ENCODE measurements at regions not wholly inside any gene's neighbourhood (a gene's known extent, or its start where the extent isn't known, plus 50 kb on each side); places are given as distances from the start of the nearest gene placed in this dataset.
A peak's percentile ranks its signal among the peaks of the same experiment; 100 is the strongest.

DNA sequence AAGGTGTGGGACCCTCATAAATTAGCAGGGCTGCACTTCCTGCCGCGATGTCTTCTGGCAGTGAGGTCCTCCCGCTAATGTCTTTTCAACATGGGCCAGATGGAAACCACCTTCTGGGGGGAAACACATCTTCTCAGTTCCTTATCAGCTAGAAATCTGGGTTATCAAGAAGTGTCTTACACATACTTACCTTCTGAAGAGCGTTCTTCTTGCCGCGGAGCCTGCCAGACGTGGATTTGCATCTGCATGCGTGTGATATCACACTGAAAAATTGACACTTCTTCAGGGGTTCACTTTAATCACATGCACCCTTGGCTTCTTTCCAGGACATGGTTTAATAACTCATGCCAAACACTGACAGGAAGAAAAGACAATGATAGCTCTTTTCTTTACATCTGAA is 163.5 kb upstream of the SOX11 start:
- no peak for DNase-seq (ENCODE audit: low read depth)
- in situ Hi-C loops (cut with HindIII; ENCODE audit: low pct_unique_long_range_greater_than_20kb, low sequenced_read_pairs), result no loop called here

DNA sequence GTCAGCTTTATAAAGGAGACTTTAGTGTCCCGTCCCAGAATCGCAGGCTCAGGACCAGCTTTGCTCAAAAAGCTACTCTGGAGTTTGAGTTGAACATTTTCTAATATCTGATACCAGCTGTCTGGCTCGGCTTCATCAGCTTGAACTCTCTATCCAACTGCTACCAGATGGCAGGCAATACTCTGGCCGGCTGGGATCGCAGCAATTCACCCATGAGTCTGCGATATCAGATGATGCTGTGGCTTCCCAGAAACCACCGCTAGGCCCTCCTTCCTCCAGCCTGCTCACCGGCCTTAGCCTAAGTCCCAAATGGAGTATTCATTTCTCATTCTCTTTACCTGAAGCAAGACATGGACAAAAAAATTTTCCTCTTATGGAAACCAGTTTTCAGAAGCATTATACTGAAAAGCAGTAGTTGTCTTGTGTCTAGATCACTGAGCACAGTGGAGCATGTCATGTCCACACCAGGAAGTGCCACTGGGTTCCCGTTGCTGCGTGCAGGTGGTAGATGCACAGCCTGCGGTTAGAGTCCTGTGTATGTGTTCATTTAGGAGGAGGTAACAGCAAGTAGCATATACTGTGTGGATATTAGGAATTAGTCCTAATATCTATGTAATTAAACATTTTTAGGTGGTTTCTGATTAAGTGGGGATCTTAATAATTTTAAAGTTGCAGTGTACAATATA is 162.0 kb upstream of the SOX11 start:
- in situ Hi-C loops (cut with HindIII; ENCODE audit: low pct_unique_long_range_greater_than_20kb, low sequenced_read_pairs), result no loop called here

DNA sequence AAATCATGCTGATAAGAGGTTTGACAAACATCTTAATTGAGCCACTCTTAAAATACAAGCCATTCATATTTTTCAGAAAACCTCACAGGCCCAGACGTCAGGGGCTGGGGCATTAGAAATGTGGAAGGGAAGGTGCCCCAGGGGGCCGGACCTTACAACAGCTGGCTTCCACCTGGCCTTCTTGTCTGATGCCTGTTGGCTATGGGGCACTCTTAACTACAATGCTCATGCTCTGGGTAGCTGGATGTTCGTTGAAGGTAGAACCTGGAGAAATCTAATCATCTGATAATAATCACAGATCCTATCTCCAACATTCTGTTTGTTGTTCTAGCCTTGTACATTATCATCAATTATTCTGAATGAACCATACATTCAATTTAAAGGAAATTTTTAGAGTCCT is 156.9 kb upstream of the SOX11 start:
- DNase-seq (ENCODE audit: low read depth), result no peak
- in situ Hi-C loops (cut with HindIII; ENCODE audit: low pct_unique_long_range_greater_than_20kb, low sequenced_read_pairs), result no loop called here

More for the DNA sequence above, 162.0 kb upstream of the SOX11 start:
- no peak for DNase-seq (ENCODE audit: low read depth)

DNA sequence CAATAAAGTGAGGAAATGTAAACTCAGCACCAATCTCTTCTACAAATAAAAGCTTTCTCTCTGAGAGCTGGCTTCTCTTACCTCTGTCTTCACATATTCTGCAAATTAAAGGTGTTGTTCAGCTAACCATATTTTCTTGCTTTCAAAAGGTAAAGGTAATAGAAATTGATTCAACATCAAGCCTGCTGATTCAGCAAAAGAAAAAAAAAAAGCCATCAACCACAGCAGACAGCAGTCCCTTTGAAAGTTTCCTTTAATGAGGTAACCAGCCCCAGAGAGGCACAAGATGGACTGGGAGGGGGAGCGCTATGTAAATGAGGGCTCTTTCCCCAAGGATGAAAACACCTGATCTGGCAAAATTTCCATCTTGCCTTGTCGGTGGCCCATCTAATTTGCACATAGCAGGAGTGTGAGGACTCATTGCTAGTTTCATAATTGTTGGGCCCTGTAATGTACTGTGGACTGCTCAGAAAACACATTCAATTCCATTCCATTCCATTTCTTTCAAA is 154.9 kb upstream of the SOX11 start:
- DNase-seq (ENCODE audit: low read depth), result no peak
- in situ Hi-C loops (cut with HindIII; ENCODE audit: low pct_unique_long_range_greater_than_20kb, low sequenced_read_pairs), result no loop called here

DNA sequence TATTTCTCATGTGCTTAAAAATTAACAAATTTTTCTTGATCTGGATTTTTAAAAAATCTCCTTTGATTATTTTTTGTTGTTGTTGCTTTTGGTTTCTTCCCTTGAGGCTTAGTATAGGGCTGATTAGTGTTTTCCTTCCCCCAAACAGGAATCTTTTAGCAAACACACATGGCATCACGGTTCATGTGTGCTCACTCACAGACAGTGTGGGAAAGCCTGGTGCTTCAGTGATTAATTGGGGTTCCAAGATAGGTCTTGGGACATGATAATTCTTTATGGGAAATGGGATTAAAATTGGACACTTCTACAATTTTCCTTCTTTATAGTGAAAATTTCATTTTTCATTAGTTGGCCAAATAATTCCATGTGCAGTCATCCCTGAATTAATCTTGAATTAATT is 153.9 kb upstream of the SOX11 start:
- in situ Hi-C loops (cut with HindIII; ENCODE audit: low pct_unique_long_range_greater_than_20kb, low sequenced_read_pairs), result no loop called here
- no peak for DNase-seq (ENCODE audit: low read depth)

DNA sequence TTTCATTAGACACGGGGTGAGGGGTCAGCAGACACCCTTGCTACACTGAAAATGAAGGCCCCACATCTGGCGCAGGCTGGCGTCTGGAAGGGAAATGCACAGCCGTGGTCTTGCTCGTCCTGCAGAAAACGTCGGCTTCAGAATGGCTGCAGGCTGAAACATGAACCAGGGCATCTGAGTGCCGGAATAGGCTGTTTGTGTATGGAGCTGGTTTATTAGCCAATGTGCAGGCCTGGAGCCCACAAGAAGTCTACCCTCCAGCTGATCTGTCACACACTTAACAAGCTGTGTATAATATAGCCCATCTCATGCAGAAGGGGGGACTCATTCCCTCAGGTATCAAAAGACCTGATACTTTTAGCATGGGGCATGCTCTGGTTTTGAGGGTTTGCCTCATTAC is 153.4 kb upstream of the SOX11 start:
- no peak for DNase-seq (ENCODE audit: low read depth)
- in situ Hi-C loops (cut with HindIII; ENCODE audit: low pct_unique_long_range_greater_than_20kb, low sequenced_read_pairs), result no loop called here

DNA sequence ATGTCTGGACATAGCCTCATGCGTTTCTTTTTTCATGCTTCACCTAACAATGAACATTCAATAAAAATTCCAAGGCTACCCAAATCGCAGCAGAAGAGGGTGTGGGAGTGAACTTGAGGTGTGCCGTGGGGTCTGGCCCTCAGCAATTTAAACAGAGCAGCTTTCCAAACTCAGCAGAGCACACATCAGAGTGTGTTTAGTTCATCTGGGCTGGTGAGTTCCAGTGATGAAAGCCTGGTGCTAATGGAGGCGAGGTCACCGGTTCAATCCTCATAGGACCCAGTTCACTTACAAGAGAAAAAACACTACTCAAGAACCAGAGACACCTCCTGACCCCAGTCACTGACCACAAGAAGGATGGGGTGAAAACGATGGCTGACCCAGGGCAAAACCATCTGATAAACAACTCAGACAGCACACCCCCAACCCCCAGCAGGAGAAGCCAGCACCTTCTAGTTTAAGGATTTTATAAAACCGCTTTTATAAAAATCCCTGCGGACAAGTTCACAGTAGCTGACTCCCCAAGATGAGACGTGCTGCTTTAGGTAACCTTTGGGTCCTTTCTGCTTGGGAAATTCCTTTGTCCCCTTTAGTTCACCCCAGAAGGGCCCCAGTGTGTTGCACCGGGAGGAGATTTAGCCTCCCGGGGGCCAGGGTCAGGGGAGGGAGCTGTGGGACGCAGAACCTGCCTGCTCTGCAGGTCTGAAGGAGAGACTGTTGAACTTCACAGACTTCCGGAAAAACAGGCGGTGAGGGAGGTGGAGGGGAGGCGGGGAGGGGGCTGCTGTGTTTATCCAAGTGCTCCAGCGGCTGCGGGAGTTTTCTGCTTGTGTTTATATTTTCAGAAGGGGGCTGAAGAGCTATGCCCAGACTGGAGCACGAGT is 152.7 kb upstream of the SOX11 start:
- DNase-seq (ENCODE audit: low read depth), result no peak
- in situ Hi-C loops (cut with HindIII; ENCODE audit: low pct_unique_long_range_greater_than_20kb, low sequenced_read_pairs), result no loop called here

DNA sequence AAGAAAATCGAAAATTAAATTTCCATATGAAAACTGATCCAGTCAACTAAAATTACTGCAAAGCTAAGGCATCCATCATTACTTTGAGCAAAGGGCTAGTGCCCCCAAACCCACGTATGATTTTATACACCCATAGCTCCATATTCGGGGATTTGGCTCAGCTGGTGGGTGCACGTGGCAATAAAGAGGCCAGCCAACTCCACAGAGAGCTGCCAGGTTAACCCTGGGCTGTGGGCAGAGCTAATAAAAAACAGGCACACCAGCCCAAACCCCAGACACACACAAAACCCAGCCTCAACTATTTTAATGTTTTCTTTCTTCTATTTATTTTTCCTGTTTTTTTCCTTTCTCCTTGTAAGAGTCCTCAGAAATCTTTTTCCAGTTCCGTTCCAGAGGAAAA is 151.3 kb upstream of the SOX11 start:
- no peak for DNase-seq (ENCODE audit: low read depth)
- in situ Hi-C loops (cut with HindIII; ENCODE audit: low pct_unique_long_range_greater_than_20kb, low sequenced_read_pairs), result no loop called here

DNA sequence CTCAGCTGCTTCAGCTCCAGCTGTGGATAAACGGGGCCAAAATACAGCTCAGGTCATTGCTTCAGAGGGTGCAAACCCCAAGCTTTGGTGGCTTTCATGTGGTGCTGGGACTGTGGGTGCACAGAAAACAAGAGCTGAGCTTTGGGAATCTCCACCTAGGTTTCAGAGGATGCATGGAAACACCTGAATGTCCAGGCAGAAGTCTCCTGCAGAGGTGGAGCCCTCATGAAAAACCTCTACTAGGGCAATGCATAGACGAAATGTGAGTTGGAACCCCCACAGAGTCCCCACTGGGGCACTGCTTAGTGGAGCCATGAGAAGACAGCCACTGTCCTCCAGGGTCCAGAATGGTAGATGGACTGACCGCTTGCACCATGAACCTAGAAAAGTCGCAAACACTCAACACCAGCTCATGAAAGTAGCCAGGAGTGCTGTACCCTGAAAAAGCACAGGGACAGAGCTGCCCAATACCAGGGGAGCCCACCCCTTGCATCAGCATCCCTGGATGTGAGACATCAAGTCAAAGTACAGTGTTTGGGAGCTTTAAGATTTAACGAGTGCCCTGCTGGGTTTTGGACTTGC is 147.9 kb upstream of the SOX11 start:
- in situ Hi-C loops (cut with HindIII; ENCODE audit: low pct_unique_long_range_greater_than_20kb, low sequenced_read_pairs), result no loop called here
- no peak for DNase-seq (ENCODE audit: low read depth)

DNA sequence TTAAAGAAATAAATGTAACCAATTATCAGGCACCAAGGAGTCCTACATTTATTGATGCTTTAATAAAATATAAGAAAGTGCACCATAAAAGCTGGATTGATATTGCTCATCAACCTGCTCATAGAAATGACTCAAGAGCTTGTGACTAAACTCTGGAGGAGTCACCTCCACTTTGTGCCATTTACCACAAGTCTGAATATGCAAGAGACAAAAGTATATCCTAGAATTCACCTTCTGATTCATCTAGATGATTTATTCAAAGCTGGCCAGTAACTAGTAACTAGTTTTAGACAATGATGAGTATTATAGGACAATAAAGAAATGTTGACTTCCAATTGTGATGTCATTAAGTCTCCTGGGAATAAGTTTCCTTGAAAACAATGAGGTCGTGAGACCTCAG is 146.0 kb upstream of the SOX11 start:
- peak; percentile 43 for DNase-seq (ENCODE audit: low read depth)
- in situ Hi-C loops (cut with HindIII; ENCODE audit: low pct_unique_long_range_greater_than_20kb, low sequenced_read_pairs), result no loop called here

DNA sequence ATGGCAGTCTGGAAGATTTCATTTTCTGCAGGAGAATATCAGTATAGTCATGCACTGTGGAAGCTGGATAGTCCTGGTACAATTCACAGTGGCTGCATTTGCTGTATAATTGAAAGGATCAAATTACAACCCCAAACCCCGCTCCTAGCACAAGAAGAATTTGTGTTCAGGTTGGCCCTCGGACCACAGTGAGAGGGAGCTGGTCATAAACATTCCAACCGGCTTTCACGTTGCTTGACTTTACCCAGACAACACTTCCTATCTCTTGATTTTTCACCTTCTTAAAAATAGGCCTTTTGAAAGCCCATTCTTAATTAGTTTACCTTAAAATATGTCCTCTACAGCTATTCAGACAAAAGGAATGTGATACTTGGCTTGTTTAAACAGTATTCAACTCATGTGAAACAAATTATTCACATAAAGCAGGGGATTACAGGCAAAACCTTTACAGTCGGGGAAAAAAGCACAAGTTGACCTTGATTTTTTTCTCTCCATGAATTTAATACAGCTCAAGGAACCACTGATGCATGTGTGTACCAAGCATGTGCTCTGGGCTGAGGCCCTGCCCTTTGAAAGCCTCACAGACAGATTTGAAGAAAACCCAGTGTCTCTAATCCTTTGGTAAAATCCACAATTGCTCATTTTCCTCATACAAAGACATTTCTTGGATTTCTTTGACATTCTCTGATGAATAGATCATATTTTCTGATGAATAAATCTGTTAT is 143.0 kb upstream of the SOX11 start:
- DNase-seq (ENCODE audit: low read depth), result peak; percentile 81
- in situ Hi-C loops (cut with HindIII; ENCODE audit: low pct_unique_long_range_greater_than_20kb, low sequenced_read_pairs), result no loop called here

DNA sequence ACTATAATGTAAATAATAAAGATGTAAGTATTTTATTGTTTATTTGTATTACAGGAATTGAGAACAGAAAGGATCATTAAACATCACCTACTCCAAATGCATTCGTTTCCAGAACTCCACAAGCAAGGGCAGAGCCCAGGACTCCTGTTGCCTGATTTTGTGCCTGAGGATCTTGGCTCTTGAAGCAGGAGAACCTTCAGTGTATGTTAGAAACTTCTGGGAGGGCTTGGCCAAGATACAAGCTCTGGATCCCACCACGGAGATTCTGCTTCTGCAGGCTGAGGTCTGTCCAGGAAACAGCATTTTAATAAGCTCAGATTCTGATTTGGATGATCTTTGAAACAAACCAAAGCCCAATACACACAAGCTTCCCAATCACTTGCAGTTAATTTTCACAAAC is 142.4 kb upstream of the SOX11 start:
- in situ Hi-C loops (cut with HindIII; ENCODE audit: low pct_unique_long_range_greater_than_20kb, low sequenced_read_pairs), result no loop called here

DNA sequence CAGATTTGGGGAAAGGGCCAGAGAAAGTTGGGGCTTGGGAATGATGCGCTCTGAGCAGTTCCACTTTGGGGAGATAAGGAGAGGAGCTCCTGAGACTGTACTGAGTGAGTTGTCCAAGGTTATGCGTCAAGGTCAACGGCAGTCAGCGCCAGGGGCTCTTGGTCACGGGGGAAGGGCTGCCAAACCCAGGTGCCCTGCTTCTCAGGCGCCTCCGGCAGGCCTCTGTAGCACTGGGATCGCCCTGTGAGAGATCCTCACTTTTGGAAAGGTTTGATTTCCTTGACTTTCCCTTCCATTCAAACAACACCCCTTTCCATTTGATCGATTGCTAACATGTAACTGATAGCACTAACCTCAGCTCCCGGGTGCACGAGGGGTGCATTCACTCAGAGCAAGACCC is 136.5 kb upstream of the SOX11 start:
- in situ Hi-C loops (cut with HindIII; ENCODE audit: low pct_unique_long_range_greater_than_20kb, low sequenced_read_pairs), result no loop called here
- no peak for DNase-seq (ENCODE audit: low read depth)

More for the DNA sequence above, 142.4 kb upstream of the SOX11 start:
- no peak for DNase-seq (ENCODE audit: low read depth)

DNA sequence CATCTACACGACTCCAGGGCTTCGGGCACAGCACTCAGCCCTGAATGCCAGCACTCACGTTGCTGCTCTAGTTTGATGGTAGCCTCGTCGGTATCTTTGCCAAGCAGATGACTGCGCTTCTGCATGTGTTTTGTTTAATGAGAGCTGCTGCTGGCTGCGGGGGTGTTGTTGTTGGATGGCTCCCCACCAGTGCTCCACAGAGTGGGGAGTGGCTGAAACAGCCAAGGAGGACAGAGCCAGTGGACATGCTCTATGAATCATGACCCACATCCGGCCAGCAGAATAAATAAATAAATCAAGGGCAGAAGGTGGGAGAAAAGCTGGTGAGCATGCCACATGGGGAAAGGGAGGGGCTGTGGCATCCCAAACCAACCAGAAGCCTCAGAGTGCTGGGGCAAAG is 131.2 kb upstream of the SOX11 start:
- peak; percentile 94 for DNase-seq (ENCODE audit: low read depth)
- in situ Hi-C loops (cut with HindIII; ENCODE audit: low pct_unique_long_range_greater_than_20kb, low sequenced_read_pairs), result no loop called here

DNA sequence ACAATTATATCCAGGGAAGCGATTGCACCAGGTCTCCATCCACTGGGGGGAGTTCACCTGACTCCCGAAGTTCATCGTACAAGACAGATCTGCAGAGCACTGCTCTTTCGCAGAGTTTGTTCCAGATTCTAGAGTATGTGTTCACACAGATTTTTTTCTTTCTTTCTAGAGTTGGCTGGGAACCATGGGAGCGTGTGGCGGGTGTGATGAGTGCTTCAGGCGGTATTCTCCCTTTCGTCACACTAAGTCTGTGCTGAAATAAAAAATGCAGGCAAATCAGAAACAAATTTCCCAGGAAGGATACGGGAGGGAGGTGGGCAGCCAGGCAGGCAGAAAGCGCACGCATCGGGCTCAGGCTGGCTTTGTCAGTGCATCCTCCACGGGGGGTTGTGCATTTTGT is 129.8 kb upstream of the SOX11 start:
- in situ Hi-C loops (cut with HindIII; ENCODE audit: low pct_unique_long_range_greater_than_20kb, low sequenced_read_pairs), result no loop called here

DNA sequence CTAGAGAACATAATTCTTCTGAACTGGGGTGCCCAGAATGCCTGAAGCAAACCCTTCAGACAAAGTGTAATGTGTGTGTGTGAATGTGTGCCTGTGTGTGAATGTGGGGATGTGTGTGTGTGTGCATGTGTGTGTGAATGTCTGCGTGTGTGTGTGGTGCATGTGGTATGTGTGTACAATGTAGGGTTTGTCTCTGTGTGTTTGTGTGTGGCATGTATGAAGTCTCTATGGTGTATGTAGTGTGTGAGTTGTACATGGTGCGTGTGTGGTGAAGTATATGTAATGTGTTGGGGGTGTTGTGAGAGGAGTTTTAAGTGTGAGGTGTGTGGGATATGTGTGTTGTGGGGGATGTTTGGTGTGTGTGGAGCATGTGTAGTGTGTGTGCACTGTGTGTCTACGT is 129.3 kb upstream of the SOX11 start:
- DNase-seq (ENCODE audit: low read depth), result no peak
- in situ Hi-C loops (cut with HindIII; ENCODE audit: low pct_unique_long_range_greater_than_20kb, low sequenced_read_pairs), result no loop called here

More for the DNA sequence above, 129.8 kb upstream of the SOX11 start:
- no peak for DNase-seq (ENCODE audit: low read depth)

DNA sequence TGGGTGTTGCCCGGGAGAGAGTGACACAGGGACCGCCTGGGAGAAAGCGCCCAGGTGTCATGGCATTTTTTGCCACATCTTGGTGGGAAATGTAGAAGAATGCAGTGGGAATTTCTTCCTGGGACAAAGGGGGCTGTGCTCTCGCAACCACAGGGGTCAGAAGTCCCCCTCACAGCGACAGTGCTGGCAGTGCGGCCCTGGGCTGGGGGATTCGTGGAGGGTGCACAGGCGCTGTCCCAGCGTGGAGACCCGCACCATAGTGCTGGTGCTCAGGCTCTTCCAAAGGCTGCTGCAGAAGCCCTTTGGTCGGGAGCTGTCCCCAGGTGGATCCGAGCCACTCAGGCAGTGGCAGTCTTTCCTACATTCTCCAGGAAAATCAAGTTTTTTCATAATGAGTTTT is 128.8 kb upstream of the SOX11 start:
- in situ Hi-C loops (cut with HindIII; ENCODE audit: low pct_unique_long_range_greater_than_20kb, low sequenced_read_pairs), result no loop called here
- DNase-seq (ENCODE audit: low read depth), result no peak

DNA sequence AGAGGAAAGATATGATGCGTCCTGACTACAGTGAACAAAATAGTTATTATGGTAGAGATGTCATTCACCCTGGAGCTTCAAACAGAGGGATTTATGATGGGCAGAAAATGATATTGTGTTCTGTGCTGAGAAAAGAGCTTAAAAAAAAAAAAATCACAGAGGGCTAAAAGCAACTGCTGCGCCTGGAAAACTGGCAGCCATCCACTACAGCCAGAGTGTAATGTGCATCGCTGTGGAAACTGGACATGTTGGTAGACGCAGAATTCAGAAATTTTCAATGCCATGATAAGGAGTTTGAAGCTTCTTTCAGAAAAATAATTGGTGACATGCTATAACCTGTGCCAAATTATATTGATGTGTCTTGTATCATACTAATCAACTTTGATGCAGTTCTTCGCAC is 122.9 kb upstream of the SOX11 start:
- in situ Hi-C loops (cut with HindIII; ENCODE audit: low pct_unique_long_range_greater_than_20kb, low sequenced_read_pairs), result no loop called here
- DNase-seq (ENCODE audit: low read depth), result no peak

DNA sequence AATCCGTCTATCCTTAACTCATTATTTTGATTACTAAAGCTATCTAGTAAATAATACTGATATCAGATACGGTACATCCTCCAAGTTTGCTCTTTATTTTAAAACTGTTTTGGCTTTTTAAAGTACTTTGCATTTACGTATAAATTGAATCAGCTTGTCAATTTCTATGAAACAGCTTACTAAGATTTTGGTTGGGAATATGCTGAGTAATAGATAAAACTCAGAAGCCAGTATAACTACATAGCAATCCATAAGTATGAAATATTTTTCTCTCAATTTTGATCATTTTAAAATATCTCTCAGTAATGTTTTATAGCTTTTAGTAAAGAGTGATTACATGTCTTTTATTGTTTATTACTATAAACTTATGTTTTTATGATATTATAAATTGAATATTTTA is 116.2 kb upstream of the SOX11 start:
- in situ Hi-C loops (cut with HindIII; ENCODE audit: low pct_unique_long_range_greater_than_20kb, low sequenced_read_pairs), result no loop called here
- DNase-seq (ENCODE audit: low read depth), result no peak

Measured in Caki2 (cell line).